ENCODE measurements at regions not wholly inside any gene's neighbourhood (a gene's known extent, or its start where the extent isn't known, plus 50 kb on each side); places are given as distances from the start of the nearest gene placed in this dataset.

- TF ChIP-seq, protein P1, sequence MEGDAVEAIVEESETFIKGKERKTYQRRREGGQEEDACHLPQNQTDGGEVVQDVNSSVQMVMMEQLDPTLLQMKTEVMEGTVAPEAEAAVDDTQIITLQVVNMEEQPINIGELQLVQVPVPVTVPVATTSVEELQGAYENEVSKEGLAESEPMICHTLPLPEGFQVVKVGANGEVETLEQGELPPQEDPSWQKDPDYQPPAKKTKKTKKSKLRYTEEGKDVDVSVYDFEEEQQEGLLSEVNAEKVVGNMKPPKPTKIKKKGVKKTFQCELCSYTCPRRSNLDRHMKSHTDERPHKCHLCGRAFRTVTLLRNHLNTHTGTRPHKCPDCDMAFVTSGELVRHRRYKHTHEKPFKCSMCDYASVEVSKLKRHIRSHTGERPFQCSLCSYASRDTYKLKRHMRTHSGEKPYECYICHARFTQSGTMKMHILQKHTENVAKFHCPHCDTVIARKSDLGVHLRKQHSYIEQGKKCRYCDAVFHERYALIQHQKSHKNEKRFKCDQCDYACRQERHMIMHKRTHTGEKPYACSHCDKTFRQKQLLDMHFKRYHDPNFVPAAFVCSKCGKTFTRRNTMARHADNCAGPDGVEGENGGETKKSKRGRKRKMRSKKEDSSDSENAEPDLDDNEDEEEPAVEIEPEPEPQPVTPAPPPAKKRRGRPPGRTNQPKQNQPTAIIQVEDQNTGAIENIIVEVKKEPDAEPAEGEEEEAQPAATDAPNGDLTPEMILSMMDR (IDR thresholded peaks at IDR 0.05): no peak
- TF ChIP-seq POLR2A (IDR thresholded peaks at IDR 0.05): no peak
Observed at GRCh38 chr16:6499413-6499812, 833.2 kb upstream of the RBFOX1 start.
